ENCODE measurements at regions not wholly inside any gene's neighbourhood (a gene's known extent, or its start where the extent isn't known, plus 50 kb on each side); places are given as distances from the start of the nearest gene placed in this dataset.
"Not testable (repeated sequence)": the region's sequence is repeated elsewhere in the genome, so short reads cannot be mapped to it uniquely, and the experiment has no call there.

DNA sequence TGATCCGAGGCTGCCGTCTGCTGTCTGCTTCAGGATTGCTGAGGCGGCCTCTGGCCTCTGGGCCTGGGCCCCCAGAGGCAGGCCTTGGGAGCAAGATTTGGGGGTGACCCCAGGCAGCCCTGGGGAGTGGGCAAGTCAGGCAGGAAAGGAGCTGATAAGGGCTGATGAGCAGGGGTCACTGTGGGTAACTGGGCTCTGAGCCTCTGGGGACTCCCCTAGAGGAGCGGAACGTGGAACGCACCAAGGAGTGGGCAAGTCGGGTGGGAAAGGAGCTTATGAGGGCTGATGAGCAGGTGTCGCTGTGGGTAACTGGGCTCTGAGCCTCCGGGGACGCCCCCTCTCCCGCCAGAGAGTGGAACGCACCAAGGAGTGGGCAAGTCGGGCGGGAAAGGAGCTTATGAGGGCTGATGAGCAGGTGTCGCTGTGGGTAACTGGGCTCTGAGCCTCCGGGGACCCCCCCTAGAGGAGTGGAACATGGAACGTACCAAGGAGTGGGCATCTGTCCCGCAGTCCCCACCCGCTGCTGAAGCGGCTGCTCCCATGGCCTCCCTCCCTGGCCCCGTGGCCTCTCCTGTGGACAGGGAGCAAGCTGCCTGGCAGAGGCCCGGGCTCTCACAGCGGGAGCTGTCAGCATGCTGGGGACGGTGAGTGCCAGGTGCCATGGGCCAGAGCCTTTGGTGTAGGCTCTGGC, 152.3 kb upstream of the ZNF469 start:
- TF ChIP-seq, protein P1, sequence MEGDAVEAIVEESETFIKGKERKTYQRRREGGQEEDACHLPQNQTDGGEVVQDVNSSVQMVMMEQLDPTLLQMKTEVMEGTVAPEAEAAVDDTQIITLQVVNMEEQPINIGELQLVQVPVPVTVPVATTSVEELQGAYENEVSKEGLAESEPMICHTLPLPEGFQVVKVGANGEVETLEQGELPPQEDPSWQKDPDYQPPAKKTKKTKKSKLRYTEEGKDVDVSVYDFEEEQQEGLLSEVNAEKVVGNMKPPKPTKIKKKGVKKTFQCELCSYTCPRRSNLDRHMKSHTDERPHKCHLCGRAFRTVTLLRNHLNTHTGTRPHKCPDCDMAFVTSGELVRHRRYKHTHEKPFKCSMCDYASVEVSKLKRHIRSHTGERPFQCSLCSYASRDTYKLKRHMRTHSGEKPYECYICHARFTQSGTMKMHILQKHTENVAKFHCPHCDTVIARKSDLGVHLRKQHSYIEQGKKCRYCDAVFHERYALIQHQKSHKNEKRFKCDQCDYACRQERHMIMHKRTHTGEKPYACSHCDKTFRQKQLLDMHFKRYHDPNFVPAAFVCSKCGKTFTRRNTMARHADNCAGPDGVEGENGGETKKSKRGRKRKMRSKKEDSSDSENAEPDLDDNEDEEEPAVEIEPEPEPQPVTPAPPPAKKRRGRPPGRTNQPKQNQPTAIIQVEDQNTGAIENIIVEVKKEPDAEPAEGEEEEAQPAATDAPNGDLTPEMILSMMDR (IDR thresholded peaks at IDR 0.05) = not testable (repeated sequence)
- not testable (repeated sequence) for TF ChIP-seq POLR2A (IDR thresholded peaks at IDR 0.05)
